ENCODE measurements at regions not wholly inside any gene's neighbourhood (a gene's known extent, or its start where the extent isn't known, plus 50 kb on each side); places are given as distances from the start of the nearest gene placed in this dataset.

DNA sequence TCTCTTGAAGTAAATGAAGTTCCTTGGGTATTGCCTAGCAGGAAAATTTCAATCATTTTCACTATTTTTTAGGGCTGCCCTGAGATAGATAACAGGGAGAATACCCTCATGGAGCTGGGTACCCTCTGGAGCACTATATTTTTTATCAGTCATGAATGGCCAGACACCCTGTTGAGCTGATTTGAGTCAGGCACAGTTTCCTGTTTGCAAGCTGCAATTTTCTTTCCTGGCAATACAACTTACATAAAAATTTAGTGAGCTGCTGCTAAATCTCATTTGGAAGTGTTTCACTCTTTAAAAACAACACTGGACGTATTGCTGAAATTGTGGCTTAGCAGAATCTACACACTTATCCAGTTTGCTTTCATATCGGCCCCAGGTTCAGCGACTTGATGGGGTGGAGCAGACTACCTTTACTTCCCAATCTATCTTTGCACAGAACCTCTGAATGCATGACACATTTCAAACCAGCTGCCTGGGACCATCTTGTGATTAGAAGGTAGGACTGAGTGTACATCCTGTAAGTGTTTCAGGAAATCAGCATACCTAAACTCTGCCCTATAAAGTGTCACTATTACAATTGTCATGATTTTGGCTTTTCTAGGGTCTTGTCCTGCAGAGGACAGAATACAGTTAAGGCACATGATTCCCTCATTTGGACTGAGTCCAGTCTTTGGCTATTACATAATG lies 125.7 kb upstream of the FAM3C start:
- TF ChIP-seq, protein P1, sequence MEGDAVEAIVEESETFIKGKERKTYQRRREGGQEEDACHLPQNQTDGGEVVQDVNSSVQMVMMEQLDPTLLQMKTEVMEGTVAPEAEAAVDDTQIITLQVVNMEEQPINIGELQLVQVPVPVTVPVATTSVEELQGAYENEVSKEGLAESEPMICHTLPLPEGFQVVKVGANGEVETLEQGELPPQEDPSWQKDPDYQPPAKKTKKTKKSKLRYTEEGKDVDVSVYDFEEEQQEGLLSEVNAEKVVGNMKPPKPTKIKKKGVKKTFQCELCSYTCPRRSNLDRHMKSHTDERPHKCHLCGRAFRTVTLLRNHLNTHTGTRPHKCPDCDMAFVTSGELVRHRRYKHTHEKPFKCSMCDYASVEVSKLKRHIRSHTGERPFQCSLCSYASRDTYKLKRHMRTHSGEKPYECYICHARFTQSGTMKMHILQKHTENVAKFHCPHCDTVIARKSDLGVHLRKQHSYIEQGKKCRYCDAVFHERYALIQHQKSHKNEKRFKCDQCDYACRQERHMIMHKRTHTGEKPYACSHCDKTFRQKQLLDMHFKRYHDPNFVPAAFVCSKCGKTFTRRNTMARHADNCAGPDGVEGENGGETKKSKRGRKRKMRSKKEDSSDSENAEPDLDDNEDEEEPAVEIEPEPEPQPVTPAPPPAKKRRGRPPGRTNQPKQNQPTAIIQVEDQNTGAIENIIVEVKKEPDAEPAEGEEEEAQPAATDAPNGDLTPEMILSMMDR (IDR thresholded peaks at IDR 0.05 in 4 of 5, conservative IDR thresholded peaks at IDR 0.05 in 1 of 5) = no peak
- no peak for TF ChIP-seq POLR2A (IDR thresholded peaks at IDR 0.05)

All from gastrocnemius medialis (tissue), 4 donors.